CD4-positive, alpha-beta T cell treated with Interleukin-6 at 100 ng/mL for 8 hours (primary cell): ENCODE measurements at regions not wholly inside any gene's neighbourhood (a gene's known extent, or its start where the extent isn't known, plus 50 kb on each side); places are given as distances from the start of the nearest gene placed in this dataset.

Experiments
- DNase-seq: peaks from one replicate; pipeline ENCODE4 v3.0.0-alpha.2; 2020; ENCODE audit warnings: mixed read lengths, low spot score

GRCh38 chr1:87508247-87508787 is 179.6 kb downstream of the LMO4 start:
- DNase-seq: no peak

GRCh38 chr1:87510540-87510939 is 181.9 kb downstream of the LMO4 start:
- no peak for DNase-seq

- DNase-seq: no peak
These were observed 182.8 kb downstream of the LMO4 start for GRCh38 chr1:87511449-87511848.

DNA sequence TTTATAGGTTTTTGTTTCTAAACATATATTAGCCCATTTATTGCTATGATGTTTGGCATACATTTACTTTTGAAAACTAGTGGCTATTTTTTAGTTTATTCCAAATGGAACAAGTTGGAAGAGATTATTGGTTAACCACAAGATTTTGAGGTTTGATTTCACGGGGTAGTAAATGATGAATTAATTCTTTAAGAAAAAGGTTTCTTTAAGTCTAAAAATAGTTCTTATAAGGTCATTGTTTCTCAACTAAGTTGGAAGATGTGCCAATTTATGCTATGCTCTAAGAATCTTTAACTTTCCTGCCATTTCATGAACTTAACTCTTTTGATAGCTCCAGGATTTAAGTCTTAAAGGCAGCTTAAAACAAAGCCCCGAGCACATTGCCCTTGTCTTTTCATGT is 183.8 kb downstream of the LMO4 start:
- DNase-seq: no peak

- no peak for DNase-seq
These were observed 184.6 kb downstream of the LMO4 start for GRCh38 chr1:87513255-87513654.

- no peak for DNase-seq
These were observed 185.4 kb downstream of the LMO4 start for GRCh38 chr1:87513966-87514660.

- no peak for DNase-seq
These were observed 187.1 kb downstream of the LMO4 start for GRCh38 chr1:87515781-87516180.

- no peak for DNase-seq
These were observed 190.1 kb downstream of the LMO4 start for GRCh38 chr1:87518794-87519193.

- DNase-seq: no peak
These were observed 192.8 kb downstream of the LMO4 start for GRCh38 chr1:87521452-87521851.

DNA sequence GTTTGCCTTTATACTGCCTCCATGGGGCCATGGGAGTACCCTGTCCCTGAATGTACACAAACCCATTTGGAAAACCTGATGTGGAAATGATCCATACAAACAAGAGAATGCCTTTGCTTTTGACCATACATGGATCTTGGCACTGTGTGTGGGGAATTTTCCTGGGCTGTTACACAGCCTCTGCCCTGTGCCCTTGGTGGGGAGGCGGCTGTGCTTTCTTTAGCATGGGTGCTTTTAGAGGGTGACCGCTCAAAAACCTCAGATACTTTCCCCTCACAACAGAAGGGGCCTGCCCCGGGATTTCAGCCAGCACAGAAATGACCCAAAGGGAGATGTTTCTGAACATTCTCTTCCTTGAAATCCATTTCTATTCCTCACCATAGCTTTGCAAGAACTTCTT is 194.8 kb downstream of the LMO4 start:
- no peak for DNase-seq

DNA sequence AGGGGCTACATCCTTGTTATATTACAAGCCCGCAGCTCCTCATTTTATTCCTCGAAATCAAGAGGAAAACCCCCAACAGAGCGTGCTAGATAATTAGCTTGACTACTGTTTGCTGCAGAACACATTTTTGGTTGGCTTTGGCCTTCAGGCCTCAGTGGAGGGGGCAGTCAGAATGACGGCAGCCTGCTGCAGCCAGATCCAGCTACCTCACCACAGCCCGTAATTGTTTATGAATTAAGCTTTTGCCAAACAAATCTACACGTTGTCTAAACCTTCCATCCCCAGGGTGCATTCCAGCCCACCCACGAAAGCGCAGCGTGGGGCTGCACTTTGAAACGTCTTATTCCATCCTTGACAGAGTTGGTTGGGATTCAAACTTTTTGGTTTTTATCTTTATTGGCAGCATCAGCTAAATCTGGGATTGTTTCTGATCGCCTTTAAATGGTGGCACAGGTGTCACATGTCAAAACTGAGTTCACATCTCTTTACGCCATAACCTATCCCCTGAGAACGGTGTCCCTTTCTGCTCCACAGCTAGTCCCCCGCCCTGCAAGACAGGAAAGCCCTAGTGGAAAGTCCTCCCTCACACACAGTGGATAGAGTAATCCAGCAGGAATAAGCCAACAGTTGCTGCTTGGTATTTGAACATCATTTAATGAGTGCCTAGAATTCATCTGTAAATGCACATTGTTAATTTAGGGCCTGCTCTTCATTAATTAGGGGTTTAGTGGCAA is 195.5 kb downstream of the LMO4 start:
- DNase-seq: no peak

- no peak for DNase-seq
These were observed 200.3 kb downstream of the LMO4 start for GRCh38 chr1:87528754-87529517.

- no peak for DNase-seq
These were observed 201.5 kb downstream of the LMO4 start for GRCh38 chr1:87530042-87530807.

DNA sequence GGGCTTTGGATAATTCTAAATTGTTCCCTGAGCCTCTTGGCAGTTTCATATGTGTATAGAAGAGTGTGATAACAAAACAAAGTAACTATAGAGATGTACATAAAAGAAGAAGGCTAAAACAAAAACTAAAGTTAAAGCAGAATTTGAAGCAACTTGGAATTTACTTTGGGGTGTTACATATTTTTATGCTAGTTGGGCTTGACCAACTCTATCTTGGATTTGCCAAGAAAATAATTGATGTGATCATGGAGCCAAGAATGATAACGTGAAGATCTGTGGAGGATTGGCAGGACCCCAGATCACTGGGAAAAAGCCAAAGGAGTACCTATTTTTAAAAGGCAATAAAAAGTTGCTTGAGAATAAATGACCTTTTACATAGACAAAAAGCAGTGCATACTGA is 206.9 kb downstream of the LMO4 start:
- no peak for DNase-seq

DNA sequence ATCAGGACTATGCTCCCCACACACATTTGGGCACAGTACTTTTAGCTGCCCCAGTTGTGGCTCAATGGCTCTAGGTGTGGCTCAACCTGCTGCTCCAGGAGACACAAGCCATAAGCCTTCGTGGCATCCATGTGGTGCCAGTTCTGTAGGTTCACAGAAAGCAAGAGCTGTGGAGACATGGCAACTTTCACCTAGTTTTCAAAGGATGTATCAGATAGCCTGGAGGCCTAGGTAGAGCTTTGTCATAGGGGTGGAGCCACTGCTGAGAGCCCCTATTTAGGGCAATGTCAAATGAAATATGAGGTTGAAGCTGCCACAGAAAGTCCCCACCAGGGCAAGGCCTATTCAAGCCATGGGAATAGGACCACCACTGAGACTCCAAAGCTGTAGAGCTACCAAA is 210.5 kb downstream of the LMO4 start:
- no peak for DNase-seq

GRCh38 chr1:87542697-87543096 is 214.0 kb downstream of the LMO4 start:
- DNase-seq: no peak

DNA sequence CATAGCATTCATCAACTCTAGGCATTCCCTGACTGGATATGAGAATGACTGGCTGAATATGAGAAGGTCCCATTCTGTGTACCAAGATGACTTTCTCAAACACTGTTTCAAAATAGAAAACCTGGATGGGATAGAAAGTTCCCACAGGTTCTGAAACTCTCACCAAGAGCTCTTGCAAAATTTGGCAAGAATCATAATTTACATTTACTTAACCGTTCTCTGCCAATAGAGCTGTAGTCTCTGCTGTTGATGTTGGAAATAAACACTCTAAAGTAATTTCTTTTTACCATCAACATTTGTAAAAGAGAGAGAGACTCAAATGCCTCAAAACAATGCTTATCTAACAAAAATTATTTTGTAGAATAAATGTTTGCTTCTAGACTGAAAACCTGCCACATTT is 221.1 kb downstream of the LMO4 start:
- DNase-seq: no peak

GRCh38 chr1:87553511-87553910 is 224.8 kb downstream of the LMO4 start:
- no peak for DNase-seq

DNA sequence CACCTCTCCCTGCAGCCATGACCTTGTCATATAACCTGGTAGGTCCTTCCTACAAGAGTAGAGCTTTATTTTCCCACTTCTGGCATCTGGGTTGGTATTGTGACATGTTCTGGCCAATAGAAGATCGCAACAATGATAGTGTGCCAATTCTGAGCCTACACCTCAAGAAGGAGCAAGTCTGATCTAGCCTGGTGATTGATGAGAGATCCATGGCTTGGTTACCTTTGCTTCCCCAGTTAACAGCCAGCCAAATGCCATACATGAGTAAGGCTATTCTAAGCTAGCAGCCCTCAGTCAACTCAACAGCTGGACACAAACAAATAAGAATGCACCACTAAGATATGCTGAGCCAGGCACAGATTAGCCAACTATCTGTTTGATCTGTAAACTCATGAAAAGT is 226.7 kb downstream of the LMO4 start:
- DNase-seq: no peak

- DNase-seq: no peak
These were observed 227.6 kb downstream of the LMO4 start for GRCh38 chr1:87556326-87556725.

DNA sequence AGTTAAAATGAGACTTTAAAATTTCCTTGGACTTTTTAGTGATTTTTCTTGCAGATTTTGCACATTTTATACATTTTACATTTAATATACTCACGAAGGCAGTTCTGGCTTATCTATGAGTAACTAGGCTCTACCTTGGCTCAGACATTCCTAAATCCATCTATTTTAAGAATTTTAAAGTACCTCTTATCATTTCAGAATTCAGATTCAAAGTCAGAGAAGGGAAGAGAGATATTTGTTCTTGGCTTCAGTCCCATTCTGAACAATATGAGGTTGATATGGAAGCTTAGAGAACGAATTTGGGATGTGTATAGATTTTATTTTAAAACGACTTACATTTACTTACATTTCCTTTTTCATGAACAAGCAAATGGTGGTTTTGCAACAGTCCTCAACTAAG is 230.2 kb downstream of the LMO4 start:
- no peak for DNase-seq

DNA sequence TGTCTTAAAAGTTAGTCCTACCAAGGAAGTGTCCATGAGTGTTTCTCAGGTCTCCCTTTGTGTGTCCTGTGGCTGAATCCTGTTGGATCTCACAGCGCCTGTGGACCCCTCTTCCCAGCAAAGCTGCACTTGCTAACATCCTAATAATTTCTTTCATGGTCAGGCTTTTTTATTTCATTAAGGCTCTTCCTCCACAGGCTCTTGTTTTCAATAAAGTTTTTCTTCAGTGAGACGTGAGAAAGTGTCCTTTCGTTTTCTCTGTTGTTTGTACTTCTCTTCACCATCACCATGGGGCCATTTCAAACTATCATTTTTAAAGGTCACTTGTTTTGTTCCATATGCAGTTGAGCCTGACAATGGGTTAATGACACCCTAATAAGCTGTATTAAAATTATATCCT is 231.5 kb downstream of the LMO4 start:
- no peak for DNase-seq
